IMR-90 (cell line): ENCODE measurements at regions not wholly inside any gene's neighbourhood (a gene's known extent, or its start where the extent isn't known, plus 50 kb on each side); places are given as distances from the start of the nearest gene placed in this dataset.

Experiments used
- ATAC-seq: fragments of 200-7000 bp; cut with Tn5 transposase; 2 replicates; pipeline ENCODE4 v1.9.1; 2020; ENCODE audit warnings: low read depth, mild to moderate bottlenecking, moderate library complexity
- BruUV-seq: library from RNA; stranded (reverse); fragments of 400-500 nt; replicated peaks from 2 replicates; lab custom pipeline; 2021; lab: Mats Ljungman, UMichigan
- CTCF ChIA-PET: fragments of 300-600 bp; formaldehyde crosslinking; extraction: SDS; loops from one replicate; lab custom pipeline; 2021; ENCODE audit warnings: antibody characterized with exemption; lab: Yijun Ruan, JAX
- POLR2A ChIA-PET: fragments of 300-600 bp; sonication (Branson Sonifier 250); formaldehyde crosslinking; loops from one replicate; lab custom pipeline; 2022; ENCODE audit warnings: antibody characterized with exemption; ENCODE audit not compliant: unreplicated experiment; lab: Charles Lee
- DNase-seq: peaks from one replicate; pipeline ENCODE4 v3.0.0; 2013
- H2AFZ ChIP-seq: replicated peaks from 2 replicates; pipeline ENCODE3; 2013; ENCODE audit warnings: low read length, mild to moderate bottlenecking; ENCODE audit not compliant: poor library complexity
- H2AK5ac ChIP-seq: 2 replicates; pipeline ENCODE4 v1.6.1; 2013; ENCODE audit warnings: low read depth, low read length, inconsistent platforms
- H2AK9ac ChIP-seq: replicated peaks from 2 replicates; pipeline ENCODE3; 2013; ENCODE audit warnings: mild to moderate bottlenecking, low read depth, low read length, moderate library complexity; ENCODE audit not compliant: poor library complexity
- H2BK120ac ChIP-seq: 2 replicates; pipeline ENCODE4 v1.6.1; 2013; ENCODE audit warnings: low read depth, low read length, inconsistent platforms
- H2BK15ac ChIP-seq: 3 replicates; pipeline ENCODE4 v1.6.1; 2013; ENCODE audit warnings: low read depth, low read length, inconsistent platforms
- H2BK20ac ChIP-seq: 2 replicates; pipeline ENCODE4 v1.6.1; 2013; ENCODE audit warnings: low read depth, mild to moderate bottlenecking, inconsistent platforms, low read length, moderate library complexity
- H2BK5ac ChIP-seq: 2 replicates; pipeline ENCODE4 v1.6.1; 2013; ENCODE audit warnings: mild to moderate bottlenecking, low read depth, low read length, inconsistent platforms; ENCODE audit not compliant: poor library complexity, severe bottlenecking
- H3K14ac ChIP-seq: replicated peaks from 2 replicates; pipeline ENCODE4 v1.6.1; 2013; ENCODE audit warnings: low read depth, low read length, inconsistent platforms
- H3K18ac ChIP-seq: 2 replicates; pipeline ENCODE4 v1.6.1; 2013; ENCODE audit warnings: low read depth, low read length, control low read depth
- H3K23ac ChIP-seq: 2 replicates; pipeline ENCODE4 v1.6.1; 2013; ENCODE audit warnings: low read depth, low read length, inconsistent platforms
- H3K27ac ChIP-seq: 2 replicates; pipeline ENCODE4 v1.5.1; 2013; ENCODE audit warnings: mild to moderate bottlenecking, control low read depth, low read length; ENCODE audit not compliant: insufficient read depth
- H3K27me3 ChIP-seq: 2 replicates; pipeline ENCODE4 v1.6.1; 2013; ENCODE audit warnings: low read length; ENCODE audit not compliant: control insufficient read depth, insufficient read depth
- H3K36me3 ChIP-seq: 2 replicates; pipeline ENCODE4 v1.6.1; 2013; ENCODE audit warnings: low read length, mixed read lengths; ENCODE audit not compliant: control insufficient read depth, insufficient read depth
- H3K4ac ChIP-seq: 2 replicates; pipeline ENCODE4 v1.6.1; 2013; ENCODE audit warnings: low read depth, low read length, inconsistent platforms
- H3K4me1 ChIP-seq: 2 replicates; pipeline ENCODE4 v1.6.1; 2013; ENCODE audit warnings: low read length, mixed read lengths; ENCODE audit not compliant: control insufficient read depth, insufficient read depth
- H3K4me2 ChIP-seq: 2 replicates; pipeline ENCODE4 v1.6.1; 2013; ENCODE audit warnings: low read depth, mild to moderate bottlenecking, control low read depth, low read length, moderate library complexity
- H3K4me3 ChIP-seq: 2 replicates; pipeline ENCODE4 v1.5.1; 2013; ENCODE audit warnings: low read depth, mild to moderate bottlenecking, control low read depth, low read length, moderate library complexity; ENCODE audit not compliant: insufficient read depth
- H3K56ac ChIP-seq: 2 replicates; pipeline ENCODE4 v1.6.1; 2013; ENCODE audit warnings: low read length, inconsistent platforms; ENCODE audit not compliant: insufficient read depth; ENCODE audit errors: extremely low read depth
- H3K79me1 ChIP-seq, 2 experiments: 2 replicates each; pipeline ENCODE4 v1.6.1; 2013; ENCODE audit warnings: low read length in 2 of 2, inconsistent platforms in 1 of 2, low read depth in 1 of 2
- H3K9ac ChIP-seq: 2 replicates; pipeline ENCODE4 v1.6.1; 2013; ENCODE audit warnings: low read depth, low read length, control low read depth
- H3K9me1 ChIP-seq: 2 replicates; pipeline ENCODE4 v1.6.1; 2013; ENCODE audit warnings: low read length, inconsistent platforms; ENCODE audit not compliant: insufficient read depth
- H3K9me3 ChIP-seq: 2 replicates; pipeline ENCODE4 v1.6.1; 2013; ENCODE audit warnings: low read length; ENCODE audit not compliant: control insufficient read depth, insufficient read depth
- H4K20me1 ChIP-seq: 2 replicates; pipeline ENCODE4 v1.6.1; 2013; ENCODE audit warnings: low read length, inconsistent platforms; ENCODE audit not compliant: insufficient read depth
- H4K5ac ChIP-seq: 2 replicates; pipeline ENCODE4 v1.6.1; 2013; ENCODE audit warnings: mild to moderate bottlenecking, low read depth, low read length, control low read depth
- H4K8ac ChIP-seq, 2 experiments: 2 replicates each; pipeline ENCODE4 v1.6.1; 2013; ENCODE audit warnings: low read depth in 2 of 2, low read length in 2 of 2, control low read depth in 1 of 2, inconsistent platforms in 1 of 2
- H4K91ac ChIP-seq: 2 replicates; pipeline ENCODE4 v1.6.1; 2013; ENCODE audit warnings: low read depth, low read length, inconsistent platforms; ENCODE audit not compliant: insufficient read depth
- BHLHE40 ChIP-seq: fragments of 150-350 bp; IDR thresholded peaks from 2 replicates; pipeline ENCODE4 v1.6.1; 2016; ENCODE audit warnings: mild to moderate bottlenecking, low read depth, low read length
- CEBPB ChIP-seq: IDR thresholded peaks from 2 replicates; pipeline ENCODE4 v1.6.1; 2012; ENCODE audit warnings: low read depth, low read length, improper control_type of control experiment
- CHD1 ChIP-seq: IDR thresholded peaks from 2 replicates; pipeline ENCODE4 v1.6.1; 2012; ENCODE audit warnings: low read depth, low read length, improper control_type of control experiment
- ELK1 ChIP-seq: fragments of 150-350 bp; IDR thresholded peaks from 2 replicates; pipeline ENCODE4 v1.6.1; 2016; ENCODE audit warnings: low read depth, mild to moderate bottlenecking, low read length, moderate library complexity, borderline replicate concordance
- FOS ChIP-seq: fragments of 150-350 bp; IDR thresholded peaks from 2 replicates; pipeline ENCODE4 v1.6.1; 2016; ENCODE audit warnings: low read depth, low read length
- MAFK ChIP-seq: IDR thresholded peaks from 2 replicates; pipeline ENCODE4 v1.6.1; 2012; ENCODE audit warnings: low read depth, low read length, improper control_type of control experiment
- MAZ ChIP-seq: IDR thresholded peaks from 2 replicates; pipeline ENCODE4 v1.6.1; 2012; ENCODE audit warnings: low read depth, mild to moderate bottlenecking, low read length, improper control_type of control experiment, moderate library complexity, borderline replicate concordance
- MXI1 ChIP-seq: IDR thresholded peaks from 2 replicates; pipeline ENCODE4 v1.6.1; 2012; ENCODE audit warnings: low read depth, mild to moderate bottlenecking, low read length, moderate library complexity, borderline replicate concordance
- NFE2L2 ChIP-seq: fragments of 150-350 bp; IDR thresholded peaks from 2 replicates; pipeline ENCODE4 v1.6.1; 2016; ENCODE audit warnings: low read depth, mild to moderate bottlenecking, low read length
- POLR2A ChIP-seq: IDR thresholded peaks from 2 replicates; pipeline ENCODE4 v1.6.1; 2012; ENCODE audit warnings: mild to moderate bottlenecking, low read depth, low read length
- RAD21 ChIP-seq: IDR thresholded peaks from 2 replicates; pipeline ENCODE4 v1.6.1; 2012; ENCODE audit warnings: low read length, improper control_type of control experiment
- RCOR1 ChIP-seq: IDR thresholded peaks from 2 replicates; pipeline ENCODE4 v1.6.1; 2012; ENCODE audit warnings: mild to moderate bottlenecking, low read length, improper control_type of control experiment; ENCODE audit not compliant: insufficient replicate concordance
- RFX5 ChIP-seq: IDR thresholded peaks from 2 replicates; pipeline ENCODE4 v1.8.0; 2012; ENCODE audit warnings: low read depth, mild to moderate bottlenecking, low read length, moderate library complexity
- SMC3 ChIP-seq: fragments of 150-350 bp; IDR thresholded peaks from 2 replicates; pipeline ENCODE4 v1.6.1; 2016; ENCODE audit warnings: low read depth, mild to moderate bottlenecking, antibody characterized with exemption, low read length, moderate library complexity
- WGBS, 2 experiments: methylation state at CpG; one replicate each; pipeline versions ENCODE4 v1.1.5 to v1.1.7; 2013; ENCODE audit warnings: missing lambda C conversion rate in 2 of 2; ENCODE audit not compliant: insufficient read length in 1 of 2; ENCODE audit errors: extremely low coverage in 2 of 2; 5-methylcytosine and 5-hydroxymethylcytosine counted together
- dilution Hi-C: fragments of 300-500 bp; cut with HindIII; formaldehyde crosslinking; loops from one replicate; pipeline ENCODE4 v1.14.3; 2018; ENCODE audit warnings: low sequenced_read_pairs; ENCODE audit not compliant: unreplicated experiment
- in situ Hi-C: fragments of 300-500 bp; cut with MboI; formaldehyde crosslinking; loops from 3 replicates; pipeline ENCODE4 v1.14.3; 2019; ENCODE audit warnings: low sequenced_read_pairs, inconsistent platforms, mixed read lengths
- intact Hi-C: fragments of 100-400 bp; cut with micrococcal nuclease; formaldehyde crosslinking; loops from 2 replicates; pipeline ENCODE4 v1.10.0; 2022
- TF ChIP-seq, protein P1 (sequence below): conservative IDR thresholded peaks from 2 replicates; pipeline ENCODE4 v1.5.1; 2012; ENCODE audit warnings: mild to moderate bottlenecking, low read depth, low read length, improper control_type of control experiment
- TF ChIP-seq, protein P2 (sequence below): fragments of 150-350 bp; IDR thresholded peaks from 2 replicates; pipeline ENCODE4 v1.6.1; 2017; ENCODE audit warnings: mild to moderate bottlenecking, antibody characterized with exemption, low read length, low read depth

DNA sequence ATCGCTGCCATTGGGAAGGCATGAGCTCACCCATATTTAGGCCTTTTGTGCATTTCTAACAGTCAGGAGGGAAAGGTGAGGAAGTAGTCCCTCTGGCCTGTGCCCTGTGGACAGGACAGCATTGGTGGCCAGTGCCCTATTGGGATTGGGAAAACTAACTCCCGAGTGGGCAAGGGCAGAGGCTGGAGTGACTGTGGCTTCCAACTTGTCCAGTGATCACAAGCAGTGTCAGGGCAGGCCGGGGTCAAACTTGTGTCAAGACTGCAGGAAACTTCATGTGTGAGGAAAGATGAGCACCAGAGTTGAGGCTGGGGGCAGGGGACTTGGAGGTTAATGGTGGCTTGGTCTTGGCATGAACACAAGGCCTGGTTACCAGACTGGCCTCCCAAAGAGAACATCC is 286.2 kb upstream of the FAM47C start:
- Histone ChIP-seq H4K20me1 (no peaks in the 10 kb centered on the region), H3K4me1 (no peaks in the 10 kb centered on the region), H3K4me3 (no peak overlapping the region), H3K27me3 (no peaks in the 10 kb centered on the region; the same call in 1 of the 2 replicates), H3K56ac (no peak overlapping the region), H4K5ac (no peak overlapping the region), H2AFZ (no peak overlapping the region), H3K79me1 (no peaks in the 10 kb centered on the region), H3K9me1 (no peaks in the 10 kb centered on the region), H2BK5ac (no peak overlapping the region), H3K9me3 (0 out of 2 replicates have a peak, but pooled peaks cover 3% of the 10 kb centered on the region), H2BK15ac (no peak overlapping the region), H3K4ac (no peak overlapping the region), H2AK9ac (no peak overlapping the region), H4K91ac (no peak overlapping the region), H2BK120ac (no peak overlapping the region), H2BK20ac (no peak overlapping the region), H4K8ac (no peak overlapping the region), H3K4me2 (no peak overlapping the region), H3K14ac (no peak overlapping the region), H2AK5ac (no peak overlapping the region), H3K9ac (no peak overlapping the region), H3K18ac (no peak overlapping the region), H3K27ac (no peak overlapping the region), H3K36me3 (no peaks in the 10 kb centered on the region), H3K23ac (no peak overlapping the region)
- dilution Hi-C loops = no loop called here
- TF ChIP-seq RAD21 = no peak
- no peak for TF ChIP-seq MAFK
- TF ChIP-seq, protein P1, sequence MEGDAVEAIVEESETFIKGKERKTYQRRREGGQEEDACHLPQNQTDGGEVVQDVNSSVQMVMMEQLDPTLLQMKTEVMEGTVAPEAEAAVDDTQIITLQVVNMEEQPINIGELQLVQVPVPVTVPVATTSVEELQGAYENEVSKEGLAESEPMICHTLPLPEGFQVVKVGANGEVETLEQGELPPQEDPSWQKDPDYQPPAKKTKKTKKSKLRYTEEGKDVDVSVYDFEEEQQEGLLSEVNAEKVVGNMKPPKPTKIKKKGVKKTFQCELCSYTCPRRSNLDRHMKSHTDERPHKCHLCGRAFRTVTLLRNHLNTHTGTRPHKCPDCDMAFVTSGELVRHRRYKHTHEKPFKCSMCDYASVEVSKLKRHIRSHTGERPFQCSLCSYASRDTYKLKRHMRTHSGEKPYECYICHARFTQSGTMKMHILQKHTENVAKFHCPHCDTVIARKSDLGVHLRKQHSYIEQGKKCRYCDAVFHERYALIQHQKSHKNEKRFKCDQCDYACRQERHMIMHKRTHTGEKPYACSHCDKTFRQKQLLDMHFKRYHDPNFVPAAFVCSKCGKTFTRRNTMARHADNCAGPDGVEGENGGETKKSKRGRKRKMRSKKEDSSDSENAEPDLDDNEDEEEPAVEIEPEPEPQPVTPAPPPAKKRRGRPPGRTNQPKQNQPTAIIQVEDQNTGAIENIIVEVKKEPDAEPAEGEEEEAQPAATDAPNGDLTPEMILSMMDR = no peak
- no peak for TF ChIP-seq CEBPB
- TF ChIP-seq, protein P2, sequence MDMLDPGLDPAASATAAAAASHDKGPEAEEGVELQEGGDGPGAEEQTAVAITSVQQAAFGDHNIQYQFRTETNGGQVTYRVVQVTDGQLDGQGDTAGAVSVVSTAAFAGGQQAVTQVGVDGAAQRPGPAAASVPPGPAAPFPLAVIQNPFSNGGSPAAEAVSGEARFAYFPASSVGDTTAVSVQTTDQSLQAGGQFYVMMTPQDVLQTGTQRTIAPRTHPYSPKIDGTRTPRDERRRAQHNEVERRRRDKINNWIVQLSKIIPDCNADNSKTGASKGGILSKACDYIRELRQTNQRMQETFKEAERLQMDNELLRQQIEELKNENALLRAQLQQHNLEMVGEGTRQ = no peak
- no peak for TF ChIP-seq MAZ
- no peak for TF ChIP-seq FOS
- no peak for TF ChIP-seq RFX5
- no peak for TF ChIP-seq NFE2L2
- no peak for TF ChIP-seq POLR2A
- TF ChIP-seq SMC3 = no peak
- no peak for TF ChIP-seq MXI1
- TF ChIP-seq RCOR1 = no peak
- TF ChIP-seq CHD1 = no peak
- no peak for TF ChIP-seq ELK1
- TF ChIP-seq BHLHE40 = no peak
- WGBS, 2 experiments = no CpG with 5 or more reads among the region's 3 CpGs
- CTCF ChIA-PET = no interaction called here
- BruUV-seq = no TSS peak
- ATAC-seq (no peak), DNase-seq (no peak)
- intact Hi-C loops = no loop called here
- in situ Hi-C loops = no loop called here
- POLR2A ChIA-PET = no interaction called here
